Stomach (tissue), 4 donors: ENCODE measurements at regions not wholly inside any gene's neighbourhood (a gene's known extent, or its start where the extent isn't known, plus 50 kb on each side); places are given as distances from the start of the nearest gene placed in this dataset.

Experiments used
- POLR2AphosphoS5 ChIP-seq, 3 donors: sonication (generic); formaldehyde crosslinking; IDR thresholded peaks; one replicate each; pipeline ENCODE4 v1.6.1; 2016; ENCODE audit warnings: antibody characterized with exemption in 3 of 3
- TF ChIP-seq, protein P1 (sequence below), 7 experiments: fragments of 450-650 bp in 4 of 7; fragments of 200-600 bp in 3 of 7; sonication (generic) in 3 of 7; IDR thresholded peaks; one replicate each; pipeline ENCODE4 v1.5.1; 2016 to 2019; ENCODE audit warnings: antibody characterized with exemption in 7 of 7, control low read depth in 2 of 7, mild to moderate bottlenecking in 1 of 7

DNA sequence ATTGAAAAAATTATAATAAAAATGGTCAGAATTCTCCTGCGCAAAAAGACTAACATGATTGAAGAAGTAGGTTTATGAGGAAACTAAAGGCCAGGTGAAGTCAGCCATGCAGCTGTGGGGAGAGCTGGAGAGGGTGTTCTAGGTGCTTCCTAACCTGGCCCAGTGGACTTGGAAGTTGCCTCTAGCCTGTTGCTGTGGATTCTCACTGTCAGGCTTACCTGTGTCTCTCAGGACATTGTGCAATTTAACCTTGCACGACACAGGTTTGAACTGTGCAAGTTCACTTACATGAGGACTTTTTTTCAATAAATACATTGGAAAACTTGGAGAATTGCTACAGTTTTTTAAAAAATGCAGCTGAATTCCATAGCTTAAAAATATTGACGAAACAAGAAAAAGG, 266.4 kb downstream of the CXCL12 start:
- no peak for TF ChIP-seq POLR2AphosphoS5 (IDR thresholded peaks at IDR 0.05)
- TF ChIP-seq, protein P1, sequence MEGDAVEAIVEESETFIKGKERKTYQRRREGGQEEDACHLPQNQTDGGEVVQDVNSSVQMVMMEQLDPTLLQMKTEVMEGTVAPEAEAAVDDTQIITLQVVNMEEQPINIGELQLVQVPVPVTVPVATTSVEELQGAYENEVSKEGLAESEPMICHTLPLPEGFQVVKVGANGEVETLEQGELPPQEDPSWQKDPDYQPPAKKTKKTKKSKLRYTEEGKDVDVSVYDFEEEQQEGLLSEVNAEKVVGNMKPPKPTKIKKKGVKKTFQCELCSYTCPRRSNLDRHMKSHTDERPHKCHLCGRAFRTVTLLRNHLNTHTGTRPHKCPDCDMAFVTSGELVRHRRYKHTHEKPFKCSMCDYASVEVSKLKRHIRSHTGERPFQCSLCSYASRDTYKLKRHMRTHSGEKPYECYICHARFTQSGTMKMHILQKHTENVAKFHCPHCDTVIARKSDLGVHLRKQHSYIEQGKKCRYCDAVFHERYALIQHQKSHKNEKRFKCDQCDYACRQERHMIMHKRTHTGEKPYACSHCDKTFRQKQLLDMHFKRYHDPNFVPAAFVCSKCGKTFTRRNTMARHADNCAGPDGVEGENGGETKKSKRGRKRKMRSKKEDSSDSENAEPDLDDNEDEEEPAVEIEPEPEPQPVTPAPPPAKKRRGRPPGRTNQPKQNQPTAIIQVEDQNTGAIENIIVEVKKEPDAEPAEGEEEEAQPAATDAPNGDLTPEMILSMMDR (IDR thresholded peaks at IDR 0.05) = no peak
